Esophagus (tissue), 2 donors: ENCODE measurements at regions not wholly inside any gene's neighbourhood (a gene's known extent, or its start where the extent isn't known, plus 50 kb on each side); places are given as distances from the start of the nearest gene placed in this dataset.

ENCODE experiments used
- H3K27ac ChIP-seq, 2 donors: one replicate each; pipeline ENCODE4 v1.5.1; 2013; ENCODE audit warnings: low read depth in 2 of 2, mild to moderate bottlenecking in 2 of 2, inconsistent platforms in 1 of 2, low read length in 1 of 2, moderate library complexity in 1 of 2
- H3K27me3 ChIP-seq, 2 donors: one replicate each; pipeline ENCODE4 v1.6.1; 2013; ENCODE audit warnings: low read length in 2 of 2, control low read depth in 1 of 2, mild to moderate bottlenecking in 1 of 2; ENCODE audit not compliant: insufficient read depth in 2 of 2, control insufficient read depth in 1 of 2
- H3K36me3 ChIP-seq, 2 donors: one replicate each; pipeline ENCODE4 v1.6.1; 2013; ENCODE audit warnings: low read length in 1 of 2; ENCODE audit not compliant: control insufficient read depth in 2 of 2, insufficient read depth in 2 of 2
- H3K4me1 ChIP-seq, 2 donors: one replicate each; pipeline ENCODE4 v1.6.1; 2013; ENCODE audit warnings: low read length in 1 of 2; ENCODE audit not compliant: control insufficient read depth in 2 of 2, insufficient read depth in 2 of 2
- H3K4me3 ChIP-seq, 2 donors: one replicate each; pipeline ENCODE4 v1.5.1; 2013; ENCODE audit warnings: low read length in 2 of 2, mild to moderate bottlenecking in 2 of 2, low read depth in 1 of 2, moderate library complexity in 1 of 2
- H3K9me3 ChIP-seq, 2 donors: one replicate each; pipeline ENCODE4 v1.6.1; 2013; ENCODE audit warnings: mild to moderate bottlenecking in 2 of 2, low read depth in 1 of 2, low read length in 1 of 2, moderate library complexity in 1 of 2; ENCODE audit not compliant: control insufficient read depth in 2 of 2, insufficient read depth in 1 of 2
- WGBS, 2 donors: extraction: QIAGEN DNeasy Blood & Tissue Kit; methylation state at CpG; one replicate each; pipeline ENCODE4 v1.1.7; 2013; 5-methylcytosine and 5-hydroxymethylcytosine counted together
- donor health status: healthy with polysubstance abuse.
- donor health status: Bipolar disorder and iron deficiency.

- 95% methylated on average over 2 of the region's 2 CpGs for whole genome bisulfite sequencing, 2 donors
- H3K36me3 ChIP-seq, result no peaks in the 10 kb centered on the region
- H3K27me3 ChIP-seq, result peaks cover 2 to 4% of the 10 kb centered on the region in 2 donors
- H3K27ac ChIP-seq, result no peak overlapping the region
- no peak overlapping the region for H3K4me3 ChIP-seq
- H3K9me3 ChIP-seq, result no peaks in the 10 kb centered on the region
- H3K4me1 ChIP-seq, result no peaks in the 10 kb centered on the region
Observed at GRCh38 chr6:149254253-149254652, 63.3 kb upstream of the TAB2 start.

GRCh38 chr6:149259753-149260152, 57.8 kb upstream of the TAB2 start:
- Histone ChIP-seq H3K36me3 (no peaks in the 10 kb centered on the region), H3K4me1 (no peaks in the 10 kb centered on the region), H3K27me3 (peaks cover 2 to 4% of the 10 kb centered on the region in 2 donors), H3K27ac (no peak overlapping the region), H3K9me3 (no peaks in the 10 kb centered on the region), H3K4me3 (no peak overlapping the region)
- 89 to 94% methylated on average over 2 of the region's 2 CpGs for WGBS, 2 donors

GRCh38 chr6:149260214-149260874, 57.2 kb upstream of the TAB2 start:
- Histone ChIP-seq H3K4me3 (no peak overlapping the region), H3K27me3 (peaks cover 2 to 4% of the 10 kb centered on the region in 2 donors), H3K9me3 (no peaks in the 10 kb centered on the region), H3K4me1 (no peaks in the 10 kb centered on the region), H3K27ac (no peak overlapping the region), H3K36me3 (no peaks in the 10 kb centered on the region)
- WGBS, 2 donors, result 94 to 96% methylated on average over 20 of the region's 20 CpGs

GRCh38 chr6:149261364-149262040, 56.0 kb upstream of the TAB2 start:
- no peaks in the 10 kb centered on the region for H3K4me1 ChIP-seq
- no peaks in the 10 kb centered on the region for H3K36me3 ChIP-seq
- no peaks in the 10 kb centered on the region for H3K9me3 ChIP-seq
- no peak overlapping the region for H3K4me3 ChIP-seq
- H3K27ac ChIP-seq, result no peak overlapping the region
- 73 to 80% methylated on average over 4 of the region's 4 CpGs for WGBS, 2 donors
- H3K27me3 ChIP-seq, result peaks cover 2 to 4% of the 10 kb centered on the region in 2 donors

- Histone ChIP-seq H3K27ac (no peak overlapping the region), H3K36me3 (no peaks in the 10 kb centered on the region), H3K9me3 (no peaks in the 10 kb centered on the region), H3K27me3 (peaks cover 0 to 4% of the 10 kb centered on the region in 2 donors), H3K4me3 (no peak overlapping the region), H3K4me1 (no peaks in the 10 kb centered on the region)
- WGBS, 2 donors, result 93 to 94% methylated on average over 2 of the region's 2 CpGs
Observed at GRCh38 chr6:149263321-149263720, 54.2 kb upstream of the TAB2 start.

GRCh38 chr6:149264629-149265028, 52.9 kb upstream of the TAB2 start:
- Histone ChIP-seq H3K9me3 (no peaks in the 10 kb centered on the region), H3K36me3 (no peaks in the 10 kb centered on the region), H3K4me3 (no peak overlapping the region), H3K27ac (no peak overlapping the region), H3K4me1 (no peaks in the 10 kb centered on the region), H3K27me3 (peaks cover 0 to 4% of the 10 kb centered on the region in 2 donors)
- WGBS, 2 donors, result 60 to 63% methylated on average over 5 of the region's 5 CpGs

GRCh38 chr6:149265945-149266344, 51.6 kb upstream of the TAB2 start:
- H3K27me3 ChIP-seq, result peaks cover 0 to 4% of the 10 kb centered on the region in 2 donors
- no peaks in the 10 kb centered on the region for H3K9me3 ChIP-seq
- H3K4me1 ChIP-seq, result no peaks in the 10 kb centered on the region
- WGBS, 2 donors, result 85 to 87% methylated on average over 7 of the region's 7 CpGs
- H3K36me3 ChIP-seq, result no peaks in the 10 kb centered on the region
- no peak overlapping the region for H3K27ac ChIP-seq
- H3K4me3 ChIP-seq, result no peak overlapping the region

GRCh38 chr6:149266659-149267058, 50.9 kb upstream of the TAB2 start:
- Histone ChIP-seq H3K4me1 (no peaks in the 10 kb centered on the region), H3K27ac (no peak overlapping the region), H3K36me3 (no peaks in the 10 kb centered on the region), H3K27me3 (peaks cover 0 to 4% of the 10 kb centered on the region in 2 donors), H3K9me3 (no peaks in the 10 kb centered on the region), H3K4me3 (no peak overlapping the region)
- whole genome bisulfite sequencing, 2 donors, result 75 to 79% methylated on average over 6 of the region's 6 CpGs

- Histone ChIP-seq H3K9me3 (no peaks in the 10 kb centered on the region), H3K4me3 (no peak overlapping the region), H3K4me1 (no peaks in the 10 kb centered on the region), H3K27ac (no peak overlapping the region), H3K27me3 (peaks cover 0 to 4% of the 10 kb centered on the region in 2 donors), H3K36me3 (no peaks in the 10 kb centered on the region)
- 63 to 70% methylated on average over 3 of the region's 3 CpGs for WGBS, 2 donors
Observed at GRCh38 chr6:149267072-149267471, 50.4 kb upstream of the TAB2 start.
